HG02678 (cell line): ENCODE measurements at regions not wholly inside any gene's neighbourhood (a gene's known extent, or its start where the extent isn't known, plus 50 kb on each side); places are given as distances from the start of the nearest gene placed in this dataset.

Experiments used
- ATAC-seq: cut with Tn5 transposase; IDR thresholded peaks from one replicate; pipeline ENCODE4 v1.9.1; 2021; ENCODE audit warnings: mild to moderate bottlenecking, moderate library complexity; ENCODE audit not compliant: unreplicated experiment

DNA sequence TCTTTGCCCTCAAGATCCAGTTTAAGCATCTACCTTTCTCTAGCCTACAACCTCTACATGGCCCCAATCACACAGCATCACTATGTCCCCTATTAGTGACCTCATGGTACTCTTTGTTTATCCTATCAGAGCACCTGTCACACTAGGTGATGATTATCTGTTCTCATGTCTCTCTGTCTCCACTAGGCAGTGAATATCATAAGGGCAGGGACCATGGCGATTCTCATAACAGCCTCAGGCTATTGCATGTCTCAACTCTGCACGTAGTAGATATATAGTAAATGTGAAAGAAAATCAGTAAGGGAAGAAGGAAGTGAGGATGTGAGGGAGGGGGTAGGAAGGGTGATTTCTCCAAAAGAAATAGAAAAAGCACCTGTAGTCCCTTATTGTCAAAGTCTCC is 311.0 kb downstream of the NSG2 start:
- no peak for ATAC-seq

GRCh38 chr5:174358276-174358675 is 312.8 kb downstream of the NSG2 start:
- ATAC-seq, result no peak

GRCh38 chr5:174359071-174359470 is 313.6 kb downstream of the NSG2 start:
- ATAC-seq, result no peak

DNA sequence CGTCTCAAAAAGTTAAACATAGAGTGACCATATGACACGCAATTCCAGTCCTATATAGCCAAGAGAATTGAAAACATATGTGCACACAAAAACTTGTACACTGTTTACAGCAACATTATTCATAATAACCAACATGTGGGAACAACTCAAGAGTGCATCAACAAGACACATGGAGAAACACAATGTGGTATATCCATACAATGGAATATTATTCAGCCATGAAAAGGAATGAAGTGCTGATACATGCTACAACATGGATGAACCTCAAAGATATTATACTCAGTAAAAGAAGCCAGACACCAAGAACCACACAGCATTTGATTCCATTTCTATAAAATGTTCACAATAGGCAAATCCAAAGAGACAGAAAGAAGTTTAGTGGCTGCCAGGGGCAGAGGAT is 317.0 kb downstream of the NSG2 start:
- ATAC-seq, result no peak

- ATAC-seq, result no peak
Measured at GRCh38 chr5:174363934-174364333, 318.4 kb downstream of the NSG2 start.

DNA sequence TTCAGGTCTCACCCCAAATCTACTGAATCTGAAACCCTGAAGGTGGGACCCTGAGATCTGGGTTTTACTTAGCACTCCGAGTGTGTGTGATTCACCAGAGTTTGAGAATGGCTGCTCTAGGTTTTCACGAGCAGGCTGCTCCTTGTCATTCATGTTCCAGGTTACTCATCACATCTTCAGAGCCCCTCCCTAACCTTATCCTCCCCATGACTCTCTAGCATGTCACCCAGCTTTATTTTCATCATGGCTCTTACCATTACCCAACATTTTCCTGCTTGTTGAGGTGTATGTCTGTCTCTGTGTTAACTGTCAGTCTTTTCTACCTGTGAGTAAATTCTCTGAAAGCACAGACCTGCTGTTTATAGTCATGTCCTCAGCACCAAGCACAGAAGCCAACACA is 319.2 kb downstream of the NSG2 start:
- no peak for ATAC-seq

DNA sequence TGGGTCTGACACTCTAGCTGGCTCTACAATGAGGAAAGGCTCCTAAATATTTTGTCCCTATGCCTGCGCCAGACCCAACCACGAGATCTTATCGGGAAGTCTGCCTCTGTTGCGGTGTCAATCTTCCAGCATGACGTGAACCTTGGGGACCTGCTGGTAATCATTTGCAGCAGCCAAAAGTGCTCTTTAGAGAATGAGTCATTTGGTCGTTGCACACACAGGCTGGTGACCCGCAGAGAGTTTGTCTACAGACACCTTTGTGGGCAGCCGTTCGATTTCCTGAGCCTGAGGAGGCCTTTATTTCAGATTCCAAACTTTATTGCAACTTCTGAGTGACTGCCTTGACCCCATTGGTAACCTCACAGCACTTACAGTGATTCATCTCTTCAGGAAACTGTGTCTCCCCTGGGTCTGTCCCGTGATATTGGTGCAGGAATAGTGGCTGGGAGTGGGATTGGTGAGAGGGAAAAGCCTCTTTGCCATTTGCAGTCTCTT is 326.1 kb downstream of the NSG2 start:
- ATAC-seq, result no peak

DNA sequence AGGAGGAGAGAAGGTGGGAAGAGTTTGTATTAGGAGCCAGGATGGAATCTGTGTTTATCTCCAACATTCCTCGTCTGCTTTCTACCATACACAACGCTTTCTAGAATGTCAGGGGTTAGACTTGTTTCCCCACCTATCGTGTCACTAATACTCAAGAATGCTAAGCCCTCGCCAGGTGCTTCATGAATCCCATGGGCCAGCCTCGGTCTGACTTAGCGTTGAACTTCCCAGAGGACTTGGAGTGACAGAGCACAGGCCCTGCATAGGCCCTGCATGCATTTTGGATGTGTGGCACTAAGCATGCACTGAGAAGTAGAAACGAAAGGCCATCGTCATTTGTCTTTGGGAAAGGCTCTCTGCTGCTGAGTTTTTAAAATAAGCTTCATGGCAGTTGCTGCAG is 328.7 kb downstream of the NSG2 start:
- no peak for ATAC-seq

GRCh38 chr5:174376056-174376455 is 330.6 kb downstream of the NSG2 start:
- no peak for ATAC-seq

- no peak for ATAC-seq
Measured at GRCh38 chr5:174376726-174377373, 331.3 kb downstream of the NSG2 start.

- ATAC-seq, result no peak
Measured at GRCh38 chr5:174378121-174378874, 332.8 kb downstream of the NSG2 start.

GRCh38 chr5:174380311-174380710 is 334.8 kb downstream of the NSG2 start:
- ATAC-seq, result no peak

DNA sequence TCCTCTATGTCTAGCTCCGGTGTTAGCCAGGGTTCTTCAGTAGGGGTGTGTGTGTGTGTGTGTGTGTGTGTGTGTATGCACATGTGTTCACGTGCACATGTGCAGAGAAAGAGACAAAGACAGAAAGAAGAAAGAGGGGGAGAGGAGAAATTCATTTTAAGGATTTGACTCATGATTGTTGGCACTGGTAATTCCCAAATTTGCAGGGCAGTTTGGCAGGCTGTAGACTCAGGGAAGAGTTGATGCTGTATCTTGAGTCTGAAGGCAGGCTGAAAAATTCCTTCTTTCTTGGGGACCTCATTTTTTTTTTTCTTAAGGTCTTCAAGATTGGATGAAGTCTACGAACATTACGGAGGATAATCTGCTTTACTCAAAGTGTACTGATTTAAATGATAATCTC is 335.7 kb downstream of the NSG2 start:
- ATAC-seq, result no peak

DNA sequence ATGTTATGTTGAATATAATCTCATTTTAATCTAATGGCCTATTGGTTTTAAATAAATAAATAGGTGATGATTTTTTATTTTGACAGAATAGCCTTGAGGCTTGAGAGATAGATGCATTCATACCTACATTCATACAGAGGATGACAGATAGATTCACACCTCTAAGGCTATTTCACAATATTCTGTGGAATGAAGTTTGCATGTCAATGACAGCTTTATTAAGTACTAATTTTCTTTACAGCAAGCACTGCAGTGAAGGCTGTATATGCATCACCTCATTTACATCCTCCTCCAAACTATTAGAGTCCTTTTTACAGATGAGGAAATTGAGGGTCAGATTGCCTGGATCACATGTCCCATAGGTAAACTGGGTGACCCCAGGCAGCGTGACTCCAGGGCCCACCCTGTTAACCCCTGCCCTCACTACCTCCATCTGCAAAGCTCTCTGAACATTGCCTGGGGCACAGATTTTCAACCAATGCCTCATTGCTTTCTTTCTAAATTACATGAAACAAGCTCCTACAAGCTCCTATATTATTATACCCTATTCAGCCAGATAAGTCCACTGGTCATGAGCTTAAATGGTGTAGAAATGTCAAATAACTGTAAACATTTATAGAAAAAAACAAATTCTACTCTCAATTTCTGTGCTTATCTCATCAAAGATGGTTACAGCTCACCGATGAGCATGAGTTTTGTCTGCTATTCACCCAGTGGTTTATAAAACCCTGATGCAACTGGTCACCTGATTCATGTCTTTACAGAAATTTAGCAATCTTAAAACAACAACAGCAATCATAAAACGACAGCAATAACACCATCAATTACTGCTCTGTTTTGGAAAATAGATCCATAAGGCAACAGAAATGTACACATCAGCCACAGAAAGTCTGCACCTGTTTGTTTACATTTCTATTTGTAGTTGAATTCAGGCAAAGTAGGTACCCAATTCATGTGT is 338.0 kb downstream of the NSG2 start:
- no peak for ATAC-seq

DNA sequence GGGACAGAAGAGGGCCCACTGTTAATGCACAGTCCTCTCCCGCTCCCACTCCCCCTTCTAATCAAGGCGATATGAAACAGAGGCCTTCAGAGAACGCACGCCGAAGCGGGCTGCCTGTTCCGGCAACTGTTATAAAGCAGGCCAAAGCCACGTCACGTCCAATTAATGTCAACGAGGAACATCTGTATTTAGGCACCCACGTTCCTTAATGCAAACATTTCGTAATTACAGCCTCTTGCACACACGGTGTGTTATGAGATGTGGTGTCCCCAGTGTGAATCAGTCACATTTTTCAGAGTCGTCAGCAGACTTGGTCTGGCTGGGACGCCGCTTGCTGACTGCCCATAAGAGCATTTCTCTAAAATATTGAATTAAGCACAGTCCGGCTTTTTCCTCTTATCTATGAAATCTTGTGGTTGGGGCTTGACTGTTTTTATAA is 339.0 kb downstream of the NSG2 start:
- no peak for ATAC-seq

DNA sequence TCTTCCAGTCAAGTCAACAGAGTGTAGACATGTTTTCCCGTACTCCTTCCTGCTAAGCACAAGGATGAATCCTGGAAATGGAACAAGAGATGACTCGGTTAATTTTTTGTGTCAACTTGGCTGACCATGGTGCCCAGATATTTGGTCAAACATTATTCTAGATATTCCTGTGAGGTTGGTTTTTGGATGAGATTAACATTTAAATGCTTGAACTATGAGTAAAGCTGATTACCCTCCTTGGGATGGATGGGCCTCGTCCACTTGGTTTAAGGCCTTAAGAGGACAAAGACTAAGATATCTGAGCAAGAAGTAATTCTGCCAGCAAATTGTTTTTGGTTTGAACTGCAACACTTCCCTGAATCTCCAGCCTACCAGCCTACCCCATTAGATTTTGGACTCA is 338.1 kb upstream of the MSX2 start:
- no peak for ATAC-seq

DNA sequence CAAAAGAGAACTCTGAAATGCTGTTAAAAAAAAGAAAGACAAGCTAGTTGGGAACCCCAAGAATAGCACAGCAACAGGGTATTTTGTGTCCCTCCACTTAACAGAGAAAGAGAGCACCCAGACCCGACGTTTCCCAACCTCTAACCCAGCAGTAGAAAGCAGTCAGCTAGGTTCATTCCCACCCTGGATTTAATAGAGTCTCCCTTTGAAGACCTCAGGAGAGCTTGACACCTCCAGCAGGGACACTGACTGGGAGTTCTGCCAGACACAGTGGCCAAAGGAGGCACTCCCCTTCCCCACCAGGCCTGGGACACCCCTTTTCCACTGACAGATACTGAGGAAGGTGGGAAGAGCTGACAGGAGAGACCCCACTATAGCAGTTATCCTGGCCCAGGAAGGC is 337.5 kb upstream of the MSX2 start:
- ATAC-seq, result no peak

- no peak for ATAC-seq
Measured at GRCh38 chr5:174387448-174387847, 336.9 kb upstream of the MSX2 start.

- no peak for ATAC-seq
Measured at GRCh38 chr5:174392892-174393291, 331.5 kb upstream of the MSX2 start.

- ATAC-seq, result no peak
Measured at GRCh38 chr5:174396541-174396940, 327.8 kb upstream of the MSX2 start.

GRCh38 chr5:174397206-174397605 is 327.2 kb upstream of the MSX2 start:
- ATAC-seq, result no peak
